Gastroesophageal sphincter (tissue), 4 donors: ENCODE measurements at regions not wholly inside any gene's neighbourhood (a gene's known extent, or its start where the extent isn't known, plus 50 kb on each side); places are given as distances from the start of the nearest gene placed in this dataset.
A peak's percentile ranks its signal among the peaks of the same experiment; 100 is the strongest.

ENCODE experiments used
- ATAC-seq: fragments of 150-250 bp; one replicate; pipeline ENCODE4 v1.9.1; 2016; ENCODE audit warnings: mild to moderate bottlenecking, moderate library complexity
- H3K27ac ChIP-seq, 4 donors: fragments of 200-600 bp; sonication (generic) in 3 of 4; 1 replicate in 3 of 4; 2 replicates in 1 of 4; pipeline ENCODE4 v1.5.1; 2016 to 2019
- H3K27me3 ChIP-seq: fragments of 200-600 bp; sonication (generic); one replicate; pipeline ENCODE4 v1.5.1; 2019
- H3K36me3 ChIP-seq, 2 donors: fragments of 200-600 bp; sonication (generic); one replicate each; pipeline ENCODE4 v1.5.1; 2019; ENCODE audit warnings: control low read depth in 1 of 2
- H3K4me1 ChIP-seq, 3 donors: fragments of 200-600 bp; sonication (generic); 1 replicate in 2 of 3; 2 replicates in 1 of 3; pipeline ENCODE4 v1.5.1; 2016 to 2019; ENCODE audit warnings: control low read depth in 2 of 3
- H3K4me3 ChIP-seq, 2 donors: fragments of 200-600 bp; sonication (generic); one replicate each; pipeline ENCODE4 v1.5.1; 2019; ENCODE audit warnings: mild to moderate bottlenecking in 1 of 2, moderate library complexity in 1 of 2
- H3K9me3 ChIP-seq, 3 donors: fragments of 200-600 bp; sonication (generic); one replicate each; pipeline ENCODE4 v1.5.1; 2017 to 2019; ENCODE audit warnings: control low read depth in 2 of 3
- CTCF ChIP-seq, 4 experiments: fragments of 200-600 bp in 2 of 4; fragments of 450-650 bp in 2 of 4; sonication (generic) in 1 of 4; IDR thresholded peaks; one replicate each; pipeline ENCODE4 v1.5.1; 2017 to 2019; ENCODE audit warnings: antibody characterized with exemption in 4 of 4, mild to moderate bottlenecking in 2 of 4, moderate library complexity in 2 of 4
- EP300 ChIP-seq: sonication (generic); formaldehyde crosslinking; IDR thresholded peaks from one replicate; pipeline ENCODE4 v1.6.1; 2017; ENCODE audit warnings: antibody characterized with exemption, mild to moderate bottlenecking
- POLR2A ChIP-seq, 2 donors: fragments of 450-650 bp; IDR thresholded peaks; one replicate each; pipeline ENCODE4 v1.6.1; 2017; ENCODE audit warnings: antibody characterized with exemption in 2 of 2, mild to moderate bottlenecking in 2 of 2, moderate library complexity in 1 of 2
- POLR2AphosphoS5 ChIP-seq: sonication (generic); formaldehyde crosslinking; IDR thresholded peaks from one replicate; pipeline ENCODE4 v1.6.1; 2017; ENCODE audit warnings: antibody characterized with exemption
- WGBS, 2 donors: methylation state at CpG; one replicate each; pipeline ENCODE4 v1.1.5; 2018; ENCODE audit warnings: low coverage in 1 of 2; 5-methylcytosine and 5-hydroxymethylcytosine counted together

- 94 to 100% methylated on average over 1 to 2 of the region's 2 CpGs for WGBS, 2 donors
- H3K27ac ChIP-seq: no peak overlapping the region
Measured at GRCh38 chr6:74623027-74623426, 582.8 kb downstream of the COL12A1 start.

GRCh38 chr6:74611220-74611619 lies 594.6 kb downstream of the COL12A1 start:
- ATAC-seq: no peak
- no peaks in the 10 kb centered on the region for H3K9me3 ChIP-seq
- no peak overlapping the region for H3K4me3 ChIP-seq
- H3K27me3 ChIP-seq: no peaks in the 10 kb centered on the region
- peaks cover 5 to 19% (median 8%) of the 10 kb centered on the region in 3 donors for H3K4me1 ChIP-seq
- TF ChIP-seq CTCF (IDR thresholded peaks at IDR 0.05) (no peak), POLR2AphosphoS5 (no peak), POLR2A (IDR thresholded peaks at IDR 0.05) (no peak), EP300 (no peak)
- no peak overlapping the region for H3K27ac ChIP-seq
- H3K36me3 ChIP-seq: no peaks in the 10 kb centered on the region

More at GRCh38 chr6:74623027-74623426, 582.8 kb downstream of the COL12A1 start:
- no peaks in the 10 kb centered on the region for H3K4me1 ChIP-seq
- TF ChIP-seq POLR2AphosphoS5 (no peak), POLR2A (IDR thresholded peaks at IDR 0.05) (no peak), EP300 (no peak), CTCF (IDR thresholded peaks at IDR 0.05) (no peak)
- peaks cover 0 to 4% (median 0%) of the 10 kb centered on the region in 3 donors for H3K9me3 ChIP-seq
- H3K4me3 ChIP-seq: no peak overlapping the region
- no peak for ATAC-seq
- H3K27me3 ChIP-seq: no peaks in the 10 kb centered on the region
- H3K36me3 ChIP-seq: no peaks in the 10 kb centered on the region

GRCh38 chr6:74610352-74610751 lies 595.5 kb downstream of the COL12A1 start:
- 83% methylated on average over 1 of the region's 1 CpG; no CpG with 5 or more reads in 1 of the 2 donors for WGBS, 2 donors
- Histone ChIP-seq H3K27ac (no peak overlapping the region), H3K9me3 (no peaks in the 10 kb centered on the region), H3K4me3 (no peak overlapping the region), H3K36me3 (no peaks in the 10 kb centered on the region), H3K4me1 (peaks cover 5 to 27% (median 10%) of the 10 kb centered on the region in 3 donors), H3K27me3 (no peaks in the 10 kb centered on the region)
- no peak for ATAC-seq
- TF ChIP-seq POLR2AphosphoS5 (no peak), EP300 (no peak), CTCF (IDR thresholded peaks at IDR 0.05) (no peak), POLR2A (IDR thresholded peaks at IDR 0.05) (no peak)

- no peak overlapping the region for H3K4me3 ChIP-seq
- H3K27ac ChIP-seq: no peak overlapping the region
- ATAC-seq: no peak
- H3K9me3 ChIP-seq: no peaks in the 10 kb centered on the region
- WGBS, 2 donors: 50 to 67% methylated on average over 1 of the region's 1 CpG
- TF ChIP-seq POLR2AphosphoS5: no peak
- TF ChIP-seq CTCF (IDR thresholded peaks at IDR 0.05): no peak
- H3K27me3 ChIP-seq: no peaks in the 10 kb centered on the region
- H3K4me1 ChIP-seq: peaks cover 5 to 29% (median 10%) of the 10 kb centered on the region in 3 donors
- no peaks in the 10 kb centered on the region for H3K36me3 ChIP-seq
Measured at GRCh38 chr6:74609871-74610270, 596.0 kb downstream of the COL12A1 start.

- no peak for ATAC-seq
- H3K36me3 ChIP-seq: no peaks in the 10 kb centered on the region
- WGBS, 2 donors: 44 to 59% methylated on average over 3 of the region's 3 CpGs
- H3K9me3 ChIP-seq: no peaks in the 10 kb centered on the region
- H3K4me1 ChIP-seq: peaks cover 5 to 29% (median 10%) of the 10 kb centered on the region in 3 donors
- H3K27ac ChIP-seq: peak overlapping the region in 3 of 4 donors; percentile 0 to 75 (median 71)
- TF ChIP-seq POLR2A (IDR thresholded peaks at IDR 0.05) (no peak), POLR2AphosphoS5 (no peak), EP300 (no peak), CTCF (IDR thresholded peaks at IDR 0.05) (no peak)
- H3K4me3 ChIP-seq: no peak overlapping the region
- no peaks in the 10 kb centered on the region for H3K27me3 ChIP-seq
Measured at GRCh38 chr6:74607934-74608333, 597.9 kb downstream of the COL12A1 start.
